ENCODE measurements at regions not wholly inside any gene's neighbourhood (a gene's known extent, or its start where the extent isn't known, plus 50 kb on each side); places are given as distances from the start of the nearest gene placed in this dataset.
"Not testable (repeated sequence)": the region's sequence is repeated elsewhere in the genome, so short reads cannot be mapped to it uniquely, and the experiment has no call there.

DNA sequence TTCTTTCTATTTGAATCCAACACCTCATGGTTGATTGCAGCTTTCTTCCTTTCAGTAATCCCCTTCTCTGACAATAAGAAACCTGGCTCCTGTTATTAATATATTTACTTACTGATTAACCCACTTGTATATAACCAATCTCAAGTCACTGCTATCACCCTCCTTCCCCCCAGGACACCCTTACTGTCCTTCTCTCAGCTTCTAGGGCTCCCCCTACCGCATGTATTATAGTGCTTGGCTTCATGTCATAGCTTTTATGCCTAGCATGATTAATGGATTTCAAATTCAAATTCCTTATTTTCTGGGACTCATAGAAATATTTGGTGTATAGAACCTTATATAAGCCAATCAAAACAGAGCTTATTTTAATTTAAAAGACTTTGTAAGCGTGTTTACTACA is 75.7 kb upstream of the BNIP2 start:
- no peak for DNase-seq

DNA sequence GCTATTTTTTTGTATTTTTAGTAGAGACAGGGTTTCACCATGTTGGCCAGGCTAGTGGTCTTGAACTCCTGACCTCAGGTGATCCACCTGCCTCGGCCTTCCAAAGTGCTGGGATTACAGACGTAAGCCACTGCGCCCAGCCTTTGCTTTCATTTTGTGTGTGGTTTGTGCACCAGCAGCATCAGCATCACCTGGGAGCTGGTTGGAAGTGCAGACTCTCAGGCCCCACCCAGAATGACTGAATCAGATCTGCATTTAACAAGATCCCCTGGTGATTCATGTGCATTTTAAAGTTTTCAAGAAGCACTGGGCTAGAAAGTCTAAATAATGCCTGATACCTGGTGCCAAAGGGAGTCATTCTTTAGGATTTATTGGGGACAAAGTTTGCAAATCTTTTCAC is 73.4 kb upstream of the BNIP2 start:
- no peak for DNase-seq

- not testable (repeated sequence) for DNase-seq
These were observed 71.1 kb upstream of the BNIP2 start for GRCh38 chr15:59760256-59760655.

GRCh38 chr15:59751552-59752413 is 62.7 kb upstream of the BNIP2 start:
- DNase-seq, result no peak

GRCh38 chr15:59746777-59747176 is 57.7 kb upstream of the BNIP2 start:
- DNase-seq, result no peak

DNA sequence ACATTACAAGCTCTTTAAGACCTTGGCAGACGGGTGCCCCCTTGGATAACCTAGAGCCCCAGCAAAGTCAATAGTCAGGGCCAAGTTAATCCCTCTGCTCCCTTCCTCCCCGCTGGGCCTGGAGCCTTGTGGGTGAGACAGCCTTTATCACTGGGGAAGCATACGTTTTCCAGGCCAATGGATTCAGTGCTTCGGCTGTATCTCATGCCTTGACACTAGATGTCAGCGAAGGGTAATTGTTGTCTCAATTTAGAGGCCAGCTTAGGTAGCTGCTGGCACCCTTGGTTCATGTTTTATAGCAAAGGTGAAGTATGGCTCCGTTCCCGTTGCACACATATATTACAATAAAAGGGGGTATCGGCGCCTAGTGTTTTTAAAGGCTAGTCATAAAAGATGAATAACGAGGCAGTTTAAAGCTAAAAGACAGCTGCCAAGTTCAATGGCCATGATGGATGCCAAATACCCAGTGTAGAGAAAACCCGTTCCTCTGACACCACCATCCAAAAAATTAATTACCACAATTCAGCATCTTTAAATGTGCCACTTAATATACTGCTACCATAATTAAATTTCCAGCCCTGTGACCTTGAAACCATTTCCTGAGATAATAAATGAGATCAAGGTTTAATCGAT is 52.3 kb upstream of the BNIP2 start:
- DNase-seq, result no peak

- DNase-seq, result no peak
These were observed 50.6 kb upstream of the BNIP2 start for GRCh38 chr15:59739557-59740186.

Data from activated CD8-positive, alpha-beta memory T cell treated with anti-CD3 and anti-CD28 coated beads for 24 hours (primary cell).